ENCODE measurements at regions not wholly inside any gene's neighbourhood (a gene's known extent, or its start where the extent isn't known, plus 50 kb on each side); places are given as distances from the start of the nearest gene placed in this dataset.

GRCh38 chr21:16570171-16570570 is 840.4 kb downstream of the USP25 start:
- TF ChIP-seq CTCF (IDR thresholded peaks at IDR 0.05) (no peak), POLR2A (IDR thresholded peaks at IDR 0.05) (no peak), EP300 (IDR thresholded peaks at IDR 0.05) (no peak)
